ENCODE measurements at regions not wholly inside any gene's neighbourhood (a gene's known extent, or its start where the extent isn't known, plus 50 kb on each side); places are given as distances from the start of the nearest gene placed in this dataset.

- H3K14ac ChIP-seq (ENCODE audit: low read length), result no peak overlapping the region
- DNase-seq, result no peak
- H3K4me3 ChIP-seq (ENCODE audit: low read depth, low read length), result no peak overlapping the region
- no peak overlapping the region for H3K4ac ChIP-seq (ENCODE audit: low read depth, low read length)
- no peak overlapping the region for H2BK120ac ChIP-seq (ENCODE audit: insufficient read depth, low read length, poor library complexity)
- H4K91ac ChIP-seq (ENCODE audit: low read depth, low read length), result no peak overlapping the region
- H4K12ac ChIP-seq (ENCODE audit: low read depth, low read length), result no peak overlapping the region
- no peaks in the 10 kb centered on the region for H3K36me3 ChIP-seq (ENCODE audit: control insufficient read depth in 1 of 2, insufficient read depth in 2 of 2, low read length in 2 of 2)
- no peaks in the 10 kb centered on the region for H3K9me3 ChIP-seq (ENCODE audit: insufficient read depth, low read depth, low read length)
- H2BK5ac ChIP-seq (ENCODE audit: low read depth, low read length, poor library complexity), result no peak overlapping the region
- H3K4me1 ChIP-seq (ENCODE audit: control insufficient read depth in 1 of 2, insufficient read depth in 2 of 2, low read length in 2 of 2), result peaks cover 0 to 2% of the 10 kb centered on the region in 2 experiments
- no peak overlapping the region for H2BK12ac ChIP-seq (ENCODE audit: low read length)
- no peak overlapping the region for H4K8ac ChIP-seq (ENCODE audit: low read depth, low read length)
- no peaks in the 10 kb centered on the region for H3K79me2 ChIP-seq (ENCODE audit: control insufficient read depth, insufficient read depth, low read length, poor library complexity)
- H3K9ac ChIP-seq (ENCODE audit: low read length), result no peak overlapping the region
- no peak overlapping the region for H3K23ac ChIP-seq (ENCODE audit: low read length)
- no peak overlapping the region for H2AK5ac ChIP-seq (ENCODE audit: low read length)
- H3K27me3 ChIP-seq (ENCODE audit: insufficient read depth, low read length), result no peaks in the 10 kb centered on the region
- no peak overlapping the region for H2AFZ ChIP-seq (ENCODE audit: insufficient read depth, low read length, poor library complexity)
- no peak overlapping the region for H3K18ac ChIP-seq (ENCODE audit: low read length)
- no peak overlapping the region for H3K27ac ChIP-seq (ENCODE audit: low read depth, low read length)
- H3K4me2 ChIP-seq (ENCODE audit: low read length), result no peak overlapping the region
- no peaks in the 10 kb centered on the region for H3K79me1 ChIP-seq (ENCODE audit: low read length)
These were observed 676.4 kb upstream of the CHAC2 start for GRCh38 chr2:53091183-53091582.

GRCh38 chr2:53087874-53088461 is 679.6 kb upstream of the CHAC2 start:
- no peak overlapping the region for H3K4me2 ChIP-seq (ENCODE audit: low read length)
- DNase-seq, result no peak
- peaks cover 0 to 2% of the 10 kb centered on the region in 2 experiments for H3K4me1 ChIP-seq (ENCODE audit: control insufficient read depth in 1 of 2, insufficient read depth in 2 of 2, low read length in 2 of 2)
- H4K12ac ChIP-seq (ENCODE audit: low read depth, low read length), result no peak overlapping the region
- H2BK5ac ChIP-seq (ENCODE audit: low read depth, low read length, poor library complexity), result no peak overlapping the region
- WGBS (ENCODE audit: extremely low coverage, insufficient coverage, insufficient read length), result no CpG with 5 or more reads among the region's 4 CpGs
- no peak overlapping the region for H2AFZ ChIP-seq (ENCODE audit: insufficient read depth, low read length, poor library complexity)
- no peak overlapping the region for H3K9ac ChIP-seq (ENCODE audit: low read length)
- H3K9me3 ChIP-seq (ENCODE audit: insufficient read depth, low read depth, low read length), result no peaks in the 10 kb centered on the region
- H3K23ac ChIP-seq (ENCODE audit: low read length), result no peak overlapping the region
- no peak overlapping the region for H3K14ac ChIP-seq (ENCODE audit: low read length)
- no peak overlapping the region for H2AK5ac ChIP-seq (ENCODE audit: low read length)
- no peak overlapping the region for H3K27ac ChIP-seq (ENCODE audit: low read depth, low read length)
- no peaks in the 10 kb centered on the region for H3K27me3 ChIP-seq (ENCODE audit: insufficient read depth, low read length)
- no peak overlapping the region for H3K18ac ChIP-seq (ENCODE audit: low read length)
- no peak overlapping the region for H4K91ac ChIP-seq (ENCODE audit: low read depth, low read length)
- no peak overlapping the region for H3K4me3 ChIP-seq (ENCODE audit: low read depth, low read length)
- H4K8ac ChIP-seq (ENCODE audit: low read depth, low read length), result peak overlapping the region; percentile 11
- H3K79me2 ChIP-seq (ENCODE audit: control insufficient read depth, insufficient read depth, low read length, poor library complexity), result no peaks in the 10 kb centered on the region
- no peaks in the 10 kb centered on the region for H3K79me1 ChIP-seq (ENCODE audit: low read length)
- H2BK12ac ChIP-seq (ENCODE audit: low read length), result peak overlapping the region; percentile 9
- H3K4ac ChIP-seq (ENCODE audit: low read depth, low read length), result no peak overlapping the region
- H3K36me3 ChIP-seq (ENCODE audit: control insufficient read depth in 1 of 2, insufficient read depth in 2 of 2, low read length in 2 of 2), result no peaks in the 10 kb centered on the region
- H2BK120ac ChIP-seq (ENCODE audit: insufficient read depth, low read length, poor library complexity), result no peak overlapping the region

- Histone ChIP-seq H3K23ac (ENCODE audit: low read length) (no peak overlapping the region), H3K79me1 (ENCODE audit: low read length) (no peaks in the 10 kb centered on the region), H2AFZ (ENCODE audit: insufficient read depth, low read length, poor library complexity) (no peak overlapping the region), H3K18ac (ENCODE audit: low read length) (no peak overlapping the region), H4K8ac (ENCODE audit: low read depth, low read length) (no peak overlapping the region), H3K9me3 (ENCODE audit: insufficient read depth, low read depth, low read length) (no peaks in the 10 kb centered on the region), H3K79me2 (ENCODE audit: control insufficient read depth, insufficient read depth, low read length, poor library complexity) (no peaks in the 10 kb centered on the region), H2BK5ac (ENCODE audit: low read depth, low read length, poor library complexity) (no peak overlapping the region), H3K9ac (ENCODE audit: low read length) (no peak overlapping the region), H2BK120ac (ENCODE audit: insufficient read depth, low read length, poor library complexity) (no peak overlapping the region), H3K14ac (ENCODE audit: low read length) (no peak overlapping the region), H3K4me1 (ENCODE audit: control insufficient read depth in 1 of 2, insufficient read depth in 2 of 2, low read length in 2 of 2) (peaks cover 0 to 2% of the 10 kb centered on the region in 2 experiments), H3K4ac (ENCODE audit: low read depth, low read length) (no peak overlapping the region), H2AK5ac (ENCODE audit: low read length) (no peak overlapping the region), H4K12ac (ENCODE audit: low read depth, low read length) (no peak overlapping the region), H3K36me3 (ENCODE audit: control insufficient read depth in 1 of 2, insufficient read depth in 2 of 2, low read length in 2 of 2) (no peaks in the 10 kb centered on the region), H3K27me3 (ENCODE audit: insufficient read depth, low read length) (no peaks in the 10 kb centered on the region), H2BK12ac (ENCODE audit: low read length) (no peak overlapping the region), H3K27ac (ENCODE audit: low read depth, low read length) (no peak overlapping the region), H3K4me2 (ENCODE audit: low read length) (no peak overlapping the region), H3K4me3 (ENCODE audit: low read depth, low read length) (no peak overlapping the region), H4K91ac (ENCODE audit: low read depth, low read length) (no peak overlapping the region)
- DNase-seq, result peak in 1 of 2 donors; percentile 33
- no CpG with 5 or more reads among the region's 1 CpG for WGBS (ENCODE audit: extremely low coverage, insufficient coverage, insufficient read length)
These were observed 680.2 kb upstream of the CHAC2 start for GRCh38 chr2:53087262-53087873.

DNA sequence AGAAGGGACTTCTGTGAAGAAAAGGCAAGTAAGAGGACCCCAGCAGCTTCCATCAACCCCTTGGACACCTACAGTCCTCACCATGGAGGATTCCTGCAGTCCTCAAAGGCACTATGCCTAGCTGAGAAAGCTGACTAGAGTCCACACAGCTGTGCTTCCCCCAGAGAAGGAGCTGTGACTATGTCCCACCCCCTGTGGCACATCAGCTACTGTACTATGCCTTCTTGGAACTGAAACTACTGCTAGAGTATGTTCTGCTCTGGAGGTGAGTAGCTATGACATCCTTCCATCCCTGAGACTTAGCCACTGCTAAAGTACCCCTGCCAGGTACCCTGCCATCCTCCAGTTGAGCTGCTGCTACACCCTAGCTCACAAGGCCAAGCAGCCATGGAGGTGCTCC is 690.2 kb upstream of the CHAC2 start:
- Histone ChIP-seq H3K27me3 (ENCODE audit: insufficient read depth, low read length) (no peaks in the 10 kb centered on the region), H2AK5ac (ENCODE audit: low read length) (no peak overlapping the region), H4K12ac (ENCODE audit: low read depth, low read length) (no peak overlapping the region), H3K4me3 (ENCODE audit: low read depth, low read length) (no peak overlapping the region), H4K8ac (ENCODE audit: low read depth, low read length) (no peak overlapping the region), H3K79me1 (ENCODE audit: low read length) (no peaks in the 10 kb centered on the region), H4K91ac (ENCODE audit: low read depth, low read length) (no peak overlapping the region), H2BK120ac (ENCODE audit: insufficient read depth, low read length, poor library complexity) (no peak overlapping the region), H3K4me1 (ENCODE audit: control insufficient read depth in 1 of 2, insufficient read depth in 2 of 2, low read length in 2 of 2) (no peaks in the 10 kb centered on the region), H3K4me2 (ENCODE audit: low read length) (no peak overlapping the region), H3K9me3 (ENCODE audit: insufficient read depth, low read depth, low read length) (no peaks in the 10 kb centered on the region), H3K23ac (ENCODE audit: low read length) (no peak overlapping the region), H3K9ac (ENCODE audit: low read length) (no peak overlapping the region), H3K14ac (ENCODE audit: low read length) (no peak overlapping the region), H3K79me2 (ENCODE audit: control insufficient read depth, insufficient read depth, low read length, poor library complexity) (no peaks in the 10 kb centered on the region), H2AFZ (ENCODE audit: insufficient read depth, low read length, poor library complexity) (no peak overlapping the region), H3K4ac (ENCODE audit: low read depth, low read length) (no peak overlapping the region), H2BK5ac (ENCODE audit: low read depth, low read length, poor library complexity) (no peak overlapping the region), H3K27ac (ENCODE audit: low read depth, low read length) (no peak overlapping the region), H3K36me3 (ENCODE audit: control insufficient read depth in 1 of 2, insufficient read depth in 2 of 2, low read length in 2 of 2) (no peaks in the 10 kb centered on the region), H3K18ac (ENCODE audit: low read length) (no peak overlapping the region), H2BK12ac (ENCODE audit: low read length) (no peak overlapping the region)
- no peak for DNase-seq

All from trophoblast cell (in vitro differentiated cells and primary cell).